PFSK-1 (cell line): ENCODE measurements at regions not wholly inside any gene's neighbourhood (a gene's known extent, or its start where the extent isn't known, plus 50 kb on each side); places are given as distances from the start of the nearest gene placed in this dataset.

Experiments used
- FOXP2 ChIP-seq: optimal IDR thresholded peaks from 2 replicates; pipeline ENCODE3; 2011; ENCODE audit warnings: borderline replicate concordance, control low read depth, inconsistent platforms; ENCODE audit not compliant: insufficient read depth; ENCODE audit errors: extremely low read length, extremely low read depth
- POLR2AphosphoS5 ChIP-seq: IDR thresholded peaks from 2 replicates; pipeline ENCODE4 v1.6.1; 2012; ENCODE audit warnings: low read depth, mild to moderate bottlenecking, control low read depth, low read length, moderate library complexity
- SIN3A ChIP-seq: IDR thresholded peaks from 2 replicates; pipeline ENCODE4 v1.6.1; 2012; ENCODE audit warnings: mild to moderate bottlenecking, low read length, moderate library complexity, borderline replicate concordance; ENCODE audit not compliant: insufficient read depth
- TAF1 ChIP-seq: IDR thresholded peaks from 2 replicates; pipeline ENCODE4 v1.6.1; 2012; ENCODE audit warnings: low read length, control low read depth, borderline replicate concordance; ENCODE audit not compliant: insufficient read depth
- TF ChIP-seq, protein P1 (sequence below), 2 experiments: IDR thresholded peaks; 2 replicates each; pipeline versions ENCODE4 v1.6.1 to v1.8.0; 2011 to 2012; ENCODE audit warnings: low read depth in 2 of 2, low read length in 2 of 2, control low read depth in 1 of 2, inconsistent platforms in 1 of 2, mild to moderate bottlenecking in 1 of 2, moderate library complexity in 1 of 2; ENCODE audit not compliant: insufficient read depth in 1 of 2

DNA sequence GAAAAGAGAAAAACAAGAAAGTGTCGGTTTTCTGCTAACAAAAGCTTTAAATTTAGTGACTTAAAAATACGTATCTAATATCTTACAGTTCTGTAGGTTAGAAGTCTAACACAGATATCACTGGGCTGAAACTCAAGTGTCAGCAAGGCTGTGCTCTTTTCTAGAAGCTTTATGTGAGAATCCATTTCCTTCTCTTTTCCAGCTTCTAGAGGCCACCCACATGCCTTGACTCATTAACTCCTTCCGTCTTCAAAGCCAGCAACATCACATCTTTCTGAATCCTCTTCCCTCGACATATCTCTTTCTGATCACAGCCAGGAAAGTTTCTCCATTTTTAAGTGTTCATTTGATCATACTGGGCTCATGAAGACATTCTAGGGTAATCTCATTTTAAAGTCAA lies 262.0 kb downstream of the MAFB start:
- TF ChIP-seq POLR2AphosphoS5 (no peak), TAF1 (no peak), SIN3A (no peak), FOXP2 (no peak)
- TF ChIP-seq, protein P1, sequence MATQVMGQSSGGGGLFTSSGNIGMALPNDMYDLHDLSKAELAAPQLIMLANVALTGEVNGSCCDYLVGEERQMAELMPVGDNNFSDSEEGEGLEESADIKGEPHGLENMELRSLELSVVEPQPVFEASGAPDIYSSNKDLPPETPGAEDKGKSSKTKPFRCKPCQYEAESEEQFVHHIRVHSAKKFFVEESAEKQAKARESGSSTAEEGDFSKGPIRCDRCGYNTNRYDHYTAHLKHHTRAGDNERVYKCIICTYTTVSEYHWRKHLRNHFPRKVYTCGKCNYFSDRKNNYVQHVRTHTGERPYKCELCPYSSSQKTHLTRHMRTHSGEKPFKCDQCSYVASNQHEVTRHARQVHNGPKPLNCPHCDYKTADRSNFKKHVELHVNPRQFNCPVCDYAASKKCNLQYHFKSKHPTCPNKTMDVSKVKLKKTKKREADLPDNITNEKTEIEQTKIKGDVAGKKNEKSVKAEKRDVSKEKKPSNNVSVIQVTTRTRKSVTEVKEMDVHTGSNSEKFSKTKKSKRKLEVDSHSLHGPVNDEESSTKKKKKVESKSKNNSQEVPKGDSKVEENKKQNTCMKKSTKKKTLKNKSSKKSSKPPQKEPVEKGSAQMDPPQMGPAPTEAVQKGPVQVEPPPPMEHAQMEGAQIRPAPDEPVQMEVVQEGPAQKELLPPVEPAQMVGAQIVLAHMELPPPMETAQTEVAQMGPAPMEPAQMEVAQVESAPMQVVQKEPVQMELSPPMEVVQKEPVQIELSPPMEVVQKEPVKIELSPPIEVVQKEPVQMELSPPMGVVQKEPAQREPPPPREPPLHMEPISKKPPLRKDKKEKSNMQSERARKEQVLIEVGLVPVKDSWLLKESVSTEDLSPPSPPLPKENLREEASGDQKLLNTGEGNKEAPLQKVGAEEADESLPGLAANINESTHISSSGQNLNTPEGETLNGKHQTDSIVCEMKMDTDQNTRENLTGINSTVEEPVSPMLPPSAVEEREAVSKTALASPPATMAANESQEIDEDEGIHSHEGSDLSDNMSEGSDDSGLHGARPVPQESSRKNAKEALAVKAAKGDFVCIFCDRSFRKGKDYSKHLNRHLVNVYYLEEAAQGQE (IDR thresholded peaks at IDR 0.05; ENCODE audit: insufficient read depth in 1 of 2, low read depth in 2 of 2, low read length in 2 of 2): no peak
